ENCODE measurements at regions not wholly inside any gene's neighbourhood (a gene's known extent, or its start where the extent isn't known, plus 50 kb on each side); places are given as distances from the start of the nearest gene placed in this dataset.

- TF ChIP-seq, protein P1, sequence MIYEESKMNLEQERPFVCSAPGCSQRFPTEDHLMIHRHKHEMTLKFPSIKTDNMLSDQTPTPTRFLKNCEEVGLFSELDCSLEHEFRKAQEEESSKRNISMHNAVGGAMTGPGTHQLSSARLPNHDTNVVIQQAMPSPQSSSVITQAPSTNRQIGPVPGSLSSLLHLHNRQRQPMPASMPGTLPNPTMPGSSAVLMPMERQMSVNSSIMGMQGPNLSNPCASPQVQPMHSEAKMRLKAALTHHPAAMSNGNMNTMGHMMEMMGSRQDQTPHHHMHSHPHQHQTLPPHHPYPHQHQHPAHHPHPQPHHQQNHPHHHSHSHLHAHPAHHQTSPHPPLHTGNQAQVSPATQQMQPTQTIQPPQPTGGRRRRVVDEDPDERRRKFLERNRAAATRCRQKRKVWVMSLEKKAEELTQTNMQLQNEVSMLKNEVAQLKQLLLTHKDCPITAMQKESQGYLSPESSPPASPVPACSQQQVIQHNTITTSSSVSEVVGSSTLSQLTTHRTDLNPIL (CRISPR knock-in tag; IDR thresholded peaks at IDR 0.05; ENCODE audit: low read depth), result no peak
- no peak for TF ChIP-seq TOX (CRISPR knock-in tag; IDR thresholded peaks at IDR 0.05; ENCODE audit: borderline replicate concordance)
- no peak for TF ChIP-seq TSHZ2 (CRISPR knock-in tag; IDR thresholded peaks at IDR 0.05)
- no peak for TF ChIP-seq ZFP30 (CRISPR knock-in tag; IDR thresholded peaks at IDR 0.05)
Observed at GRCh38 chr6:27768556-27768955, 143.6 kb downstream of the OR2B2 start (continued).

DNA sequence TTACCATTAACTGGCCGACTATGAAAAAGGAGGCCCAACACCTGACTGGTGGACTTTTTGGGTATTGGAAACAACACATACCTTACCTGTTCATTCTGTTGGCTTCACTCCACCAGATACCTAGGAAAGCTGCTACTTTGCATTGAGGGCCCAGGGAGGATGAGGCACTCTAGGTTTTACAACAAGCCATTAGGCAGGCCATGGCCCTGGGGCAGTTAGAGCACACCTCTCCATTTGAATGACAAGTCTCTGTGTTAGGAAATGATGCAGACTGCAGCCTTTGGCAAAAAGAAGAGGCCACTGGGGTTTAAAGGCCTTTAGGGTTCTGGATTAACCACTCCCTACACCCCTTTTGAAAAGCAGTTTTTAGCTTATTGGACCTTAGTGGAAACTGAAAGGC is 144.3 kb downstream of the OR2B2 start:
- TF ChIP-seq ZNF70 (CRISPR knock-in tag; IDR thresholded peaks at IDR 0.05) (no peak), ESRRG (CRISPR knock-in tag; IDR thresholded peaks at IDR 0.05) (no peak), BACH2 (CRISPR knock-in tag; IDR thresholded peaks at IDR 0.05; ENCODE audit: borderline replicate concordance) (no peak), RARB (CRISPR knock-in tag; IDR thresholded peaks at IDR 0.05) (no peak), PPARA (CRISPR knock-in tag; IDR thresholded peaks at IDR 0.05; ENCODE audit: borderline replicate concordance) (no peak), ZFP3 (CRISPR knock-in tag; IDR thresholded peaks at IDR 0.05) (no peak), ZNF8 (CRISPR knock-in tag; IDR thresholded peaks at IDR 0.05) (no peak), ZNF565 (CRISPR knock-in tag; conservative IDR thresholded peaks at IDR 0.05; ENCODE audit: low read depth) (no peak), POU6F1 (CRISPR knock-in tag; IDR thresholded peaks at IDR 0.05; ENCODE audit: borderline replicate concordance, low read depth) (no peak), GLIS3 (CRISPR knock-in tag; IDR thresholded peaks at IDR 0.05) (no peak), TSHZ2 (CRISPR knock-in tag; IDR thresholded peaks at IDR 0.05) (no peak), PATZ1 (CRISPR knock-in tag; IDR thresholded peaks at IDR 0.05; ENCODE audit: borderline replicate concordance) (no peak), ZFP30 (CRISPR knock-in tag; IDR thresholded peaks at IDR 0.05) (no peak), OSR1 (CRISPR knock-in tag; IDR thresholded peaks at IDR 0.05) (no peak), ARNTL (CRISPR knock-in tag; IDR thresholded peaks at IDR 0.05; ENCODE audit: borderline replicate concordance, low read depth) (no peak), CSDC2 (CRISPR knock-in tag; IDR thresholded peaks at IDR 0.05) (no peak), TOX (CRISPR knock-in tag; IDR thresholded peaks at IDR 0.05; ENCODE audit: borderline replicate concordance) (no peak)
- TF ChIP-seq, protein P1 (CRISPR knock-in tag; IDR thresholded peaks at IDR 0.05; ENCODE audit: low read depth), result no peak
- TF ChIP-seq, protein P2, sequence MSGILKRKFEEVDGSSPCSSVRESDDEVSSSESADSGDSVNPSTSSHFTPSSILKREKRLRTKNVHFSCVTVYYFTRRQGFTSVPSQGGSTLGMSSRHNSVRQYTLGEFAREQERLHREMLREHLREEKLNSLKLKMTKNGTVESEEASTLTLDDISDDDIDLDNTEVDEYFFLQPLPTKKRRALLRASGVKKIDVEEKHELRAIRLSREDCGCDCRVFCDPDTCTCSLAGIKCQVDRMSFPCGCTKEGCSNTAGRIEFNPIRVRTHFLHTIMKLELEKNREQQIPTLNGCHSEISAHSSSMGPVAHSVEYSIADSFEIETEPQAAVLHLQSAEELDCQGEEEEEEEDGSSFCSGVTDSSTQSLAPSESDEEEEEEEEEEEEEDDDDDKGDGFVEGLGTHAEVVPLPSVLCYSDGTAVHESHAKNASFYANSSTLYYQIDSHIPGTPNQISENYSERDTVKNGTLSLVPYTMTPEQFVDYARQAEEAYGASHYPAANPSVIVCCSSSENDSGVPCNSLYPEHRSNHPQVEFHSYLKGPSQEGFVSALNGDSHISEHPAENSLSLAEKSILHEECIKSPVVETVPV (CRISPR knock-in tag; IDR thresholded peaks at IDR 0.05), result no peak
- no peak for ATAC-seq
